HUES48 (cell line): ENCODE measurements at regions not wholly inside any gene's neighbourhood (a gene's known extent, or its start where the extent isn't known, plus 50 kb on each side); places are given as distances from the start of the nearest gene placed in this dataset.
"Not testable (repeated sequence)": the region's sequence is repeated elsewhere in the genome, so short reads cannot be mapped to it uniquely, and the experiment has no call there.

Experiments
- H3K27ac ChIP-seq: one replicate; pipeline ENCODE4 v1.7.0; 2013; ENCODE audit warnings: low read depth, low read length, inconsistent platforms
- H3K27me3 ChIP-seq: 2 replicates; pipeline ENCODE4 v1.6.1; 2013; ENCODE audit warnings: mild to moderate bottlenecking, low read length; ENCODE audit not compliant: control insufficient read depth, insufficient read depth
- H3K36me3 ChIP-seq: 2 replicates; pipeline ENCODE4 v1.6.1; 2013; ENCODE audit warnings: low read length; ENCODE audit not compliant: control insufficient read depth, insufficient read depth
- H3K4me1 ChIP-seq: 2 replicates; pipeline ENCODE4 v1.6.1; 2013; ENCODE audit warnings: mild to moderate bottlenecking, low read length; ENCODE audit not compliant: control insufficient read depth, insufficient read depth
- H3K4me3 ChIP-seq: 2 replicates; pipeline ENCODE4 v1.5.1; 2013; ENCODE audit warnings: mild to moderate bottlenecking, low read depth, low read length
- H3K9ac ChIP-seq: 2 replicates; pipeline ENCODE4 v1.6.1; 2013; ENCODE audit warnings: mild to moderate bottlenecking, low read depth, low read length, moderate library complexity
- H3K9me3 ChIP-seq: 2 replicates; pipeline ENCODE4 v1.6.1; 2013; ENCODE audit warnings: low read length; ENCODE audit not compliant: control insufficient read depth, insufficient read depth

DNA sequence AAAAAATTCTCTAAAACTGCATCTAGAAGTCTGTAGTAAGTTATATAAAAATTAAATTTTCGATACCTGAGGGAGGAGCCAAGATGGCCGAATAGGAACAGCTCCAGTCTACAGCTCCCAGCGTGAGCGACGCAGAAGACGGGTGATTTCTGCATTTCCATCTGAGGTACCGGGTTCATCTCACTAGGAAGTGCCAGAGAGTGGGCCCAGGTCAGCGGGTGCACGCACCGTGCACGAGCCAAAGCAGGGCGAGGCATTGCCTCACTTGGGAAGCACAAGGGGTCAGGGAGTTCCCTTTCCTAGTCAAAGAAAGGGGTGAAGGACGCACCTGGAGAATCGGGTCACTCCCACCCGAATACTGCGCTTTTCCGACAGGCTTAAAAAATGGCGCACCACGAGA is 62.9 kb upstream of the SEMA3D start:
- not testable (repeated sequence) for H3K27me3 ChIP-seq, H3K9me3 ChIP-seq, H3K4me3 ChIP-seq, H3K4me1 ChIP-seq, H3K27ac ChIP-seq, H3K36me3 ChIP-seq, H3K9ac ChIP-seq

DNA sequence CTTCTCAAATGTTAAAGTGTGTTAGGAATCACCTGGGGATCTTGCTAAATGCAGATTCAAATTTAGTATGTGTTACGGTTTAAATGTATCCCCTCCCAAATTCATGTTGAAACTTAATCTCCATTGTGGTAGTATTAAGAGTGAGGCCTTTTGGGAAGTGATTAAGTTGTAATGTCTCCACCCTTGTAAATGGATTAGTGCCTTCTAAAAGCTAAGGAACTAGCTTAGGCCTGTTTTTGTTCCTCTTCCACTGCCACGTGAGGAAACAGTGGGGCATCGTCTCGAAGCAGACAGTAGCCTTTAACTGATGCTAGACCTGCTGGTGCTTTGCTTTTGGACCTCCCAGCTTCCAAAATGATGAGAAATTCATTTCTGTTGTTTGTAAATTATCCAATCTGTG is 52.3 kb upstream of the SEMA3D start:
- no peaks in the 10 kb centered on the region for H3K4me1 ChIP-seq
- no peak overlapping the region for H3K4me3 ChIP-seq

DNA sequence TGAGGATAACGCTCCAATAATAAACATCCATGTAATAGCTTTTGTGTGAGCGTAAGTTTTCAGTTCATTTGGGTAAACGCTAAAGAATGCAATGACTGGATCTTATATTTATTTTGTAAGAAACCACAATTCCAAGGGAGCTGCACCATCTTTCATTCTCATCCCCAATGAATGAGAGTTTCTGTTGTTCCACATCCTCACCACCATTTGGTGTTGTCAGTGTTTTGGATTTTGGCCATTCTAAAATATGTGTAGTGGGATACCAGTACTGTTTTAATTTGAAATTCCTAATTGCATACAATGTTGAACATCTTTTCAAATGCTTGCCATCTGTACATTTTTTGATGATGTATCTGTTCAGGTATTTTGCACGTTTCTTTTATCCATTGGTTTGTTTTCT is 50.9 kb upstream of the SEMA3D start:
- Histone ChIP-seq H3K36me3 (no peaks in the 10 kb centered on the region), H3K9me3 (no peaks in the 10 kb centered on the region), H3K4me3 (no peak overlapping the region), H3K27me3 (no peaks in the 10 kb centered on the region), H3K4me1 (no peaks in the 10 kb centered on the region), H3K9ac (no peak overlapping the region), H3K27ac (no peak overlapping the region)

More for the DNA sequence above, 52.3 kb upstream of the SEMA3D start:
- Histone ChIP-seq H3K9ac (no peak overlapping the region), H3K27ac (no peak overlapping the region), H3K9me3 (no peaks in the 10 kb centered on the region), H3K36me3 (no peaks in the 10 kb centered on the region), H3K27me3 (no peaks in the 10 kb centered on the region)
